ENCODE measurements at regions not wholly inside any gene's neighbourhood (a gene's known extent, or its start where the extent isn't known, plus 50 kb on each side); places are given as distances from the start of the nearest gene placed in this dataset.
"Not testable (repeated sequence)": the region's sequence is repeated elsewhere in the genome, so short reads cannot be mapped to it uniquely, and the experiment has no call there.

DNA sequence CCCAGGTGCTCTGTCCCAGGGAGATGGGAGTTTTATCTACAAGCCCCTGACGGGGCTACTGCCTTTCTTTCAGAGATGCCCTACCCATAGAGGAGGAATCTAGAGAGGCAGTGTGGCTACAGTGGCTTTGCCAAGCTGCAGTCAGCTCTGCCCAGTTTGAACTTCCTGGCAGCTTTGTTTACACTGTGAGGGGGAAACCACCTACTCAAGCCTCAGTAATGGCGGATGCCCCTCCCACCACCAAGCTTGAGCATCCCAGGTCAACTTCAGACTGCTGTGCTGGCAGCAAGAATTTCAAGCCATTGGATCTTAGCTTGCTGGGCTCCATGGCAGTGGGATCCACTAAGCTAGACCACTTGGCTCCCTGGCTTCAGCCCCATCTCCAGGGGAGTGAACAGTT is 53.1 kb upstream of the TMEM252 start:
- not testable (repeated sequence) for DNase-seq (ENCODE audit: low read depth in 4 of 4, low spot score in 2 of 4)

DNA sequence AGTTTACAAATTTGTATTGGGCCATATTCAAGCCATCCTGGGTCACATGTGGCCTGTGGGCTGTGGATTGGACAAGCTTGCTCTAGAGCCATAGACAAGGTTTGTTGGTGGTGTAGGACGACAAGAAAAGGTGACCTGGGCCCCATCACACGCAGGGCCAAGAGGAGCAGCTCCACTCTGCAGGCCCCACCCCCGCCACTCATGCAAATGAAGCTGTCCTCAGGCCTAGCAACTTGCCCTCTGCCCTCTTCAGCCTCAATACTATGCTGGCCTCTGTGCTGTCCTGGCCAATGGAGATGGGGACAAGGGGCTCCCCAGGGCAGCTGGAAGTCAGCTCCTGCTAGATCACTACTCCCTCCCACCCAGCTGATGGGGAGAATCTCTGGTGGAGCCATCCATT is 55.2 kb upstream of the TMEM252 start:
- DNase-seq (ENCODE audit: low read depth in 4 of 4, low spot score in 2 of 4) = no peak

DNA sequence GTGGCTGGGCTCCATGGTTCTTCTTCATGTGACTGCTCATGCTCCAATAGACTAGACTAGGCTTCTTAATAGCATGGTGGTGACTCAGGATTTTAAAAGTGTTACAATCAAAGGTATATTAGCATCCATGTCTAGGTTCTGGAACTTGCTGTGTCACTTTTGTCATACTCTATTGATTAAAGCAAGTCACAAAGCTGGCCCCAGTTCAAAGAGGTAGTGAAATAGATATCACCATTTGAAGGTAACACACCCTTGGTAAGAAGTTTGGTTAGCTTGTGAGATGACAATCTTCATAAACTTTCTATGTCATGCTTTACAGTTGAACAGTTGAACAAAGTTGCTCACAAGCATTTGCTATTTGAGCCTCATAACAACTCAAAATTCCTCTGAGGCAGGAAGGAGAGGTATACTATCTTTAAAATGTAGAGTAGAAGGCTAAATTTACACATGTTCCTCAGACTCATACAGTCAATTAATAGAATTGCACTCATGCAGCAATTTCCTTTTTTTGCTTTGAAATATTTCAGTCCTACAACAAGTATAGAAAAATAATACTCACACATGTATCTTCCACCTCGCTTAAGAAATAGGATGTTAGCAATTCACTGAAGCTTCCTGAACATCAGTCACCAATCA is 56.8 kb upstream of the TMEM252 start:
- no peak for DNase-seq (ENCODE audit: low read depth in 4 of 4, low spot score in 2 of 4)

DNA sequence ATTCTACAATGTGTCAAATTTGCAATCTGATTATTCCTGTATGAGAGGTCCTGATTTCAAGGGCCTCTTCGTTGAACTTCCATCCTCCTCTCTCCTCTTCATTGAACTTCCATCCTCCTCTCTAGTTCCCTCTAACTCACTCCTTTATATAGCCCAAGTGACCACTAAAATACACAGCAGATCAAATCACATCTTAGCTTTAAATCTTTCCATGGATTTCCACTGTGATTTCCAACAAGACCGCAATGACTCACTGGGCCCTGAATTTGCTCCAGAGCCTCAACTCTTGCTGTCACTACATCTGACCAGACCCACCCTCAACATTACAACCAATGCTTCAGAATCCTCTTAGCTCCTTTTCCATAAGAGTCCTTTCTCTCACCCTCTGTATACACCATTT is 59.1 kb upstream of the TMEM252 start:
- no peak for DNase-seq (ENCODE audit: low read depth in 4 of 4, low spot score in 2 of 4)

DNA sequence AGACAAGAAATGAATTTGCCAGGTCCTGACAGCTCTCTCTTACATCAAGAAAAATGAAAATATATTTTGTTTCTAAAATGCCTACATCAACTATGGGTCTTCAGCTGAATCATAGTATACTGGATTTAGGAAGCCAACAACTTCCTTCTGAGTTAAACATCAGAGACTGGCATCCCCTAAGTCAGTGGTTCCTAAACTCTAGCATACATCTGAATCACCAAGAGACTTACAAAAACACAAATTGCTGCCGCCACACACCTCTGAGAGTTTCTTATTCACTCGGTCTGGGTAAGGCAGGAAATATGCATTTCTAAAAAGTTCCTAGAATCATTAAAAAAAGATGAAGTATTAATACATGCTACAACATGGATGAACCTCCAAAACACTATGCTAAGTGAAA is 60.4 kb upstream of the TMEM252 start:
- DNase-seq (ENCODE audit: low read depth in 4 of 4, low spot score in 2 of 4) = no peak

DNA sequence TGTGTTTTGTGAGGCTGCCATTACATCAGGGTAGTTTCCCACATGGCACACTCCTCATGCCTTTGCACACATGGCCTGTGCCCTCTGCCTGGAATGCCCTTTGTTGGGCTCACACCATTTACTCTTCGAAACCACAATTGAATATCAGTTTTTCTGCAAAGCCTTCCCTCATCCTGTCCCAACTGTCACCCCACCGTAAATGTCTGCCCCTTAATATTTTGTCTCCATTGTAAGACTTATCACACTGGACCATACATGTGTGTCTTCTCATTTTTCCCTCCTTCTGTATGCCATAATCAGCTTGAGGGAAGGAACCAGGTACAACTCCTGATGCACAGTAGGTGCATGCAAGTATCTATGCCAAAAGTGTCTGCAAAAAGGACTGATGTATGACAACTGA is 62.7 kb upstream of the TMEM252 start:
- DNase-seq (ENCODE audit: low read depth in 4 of 4, low spot score in 2 of 4) = no peak

DNA sequence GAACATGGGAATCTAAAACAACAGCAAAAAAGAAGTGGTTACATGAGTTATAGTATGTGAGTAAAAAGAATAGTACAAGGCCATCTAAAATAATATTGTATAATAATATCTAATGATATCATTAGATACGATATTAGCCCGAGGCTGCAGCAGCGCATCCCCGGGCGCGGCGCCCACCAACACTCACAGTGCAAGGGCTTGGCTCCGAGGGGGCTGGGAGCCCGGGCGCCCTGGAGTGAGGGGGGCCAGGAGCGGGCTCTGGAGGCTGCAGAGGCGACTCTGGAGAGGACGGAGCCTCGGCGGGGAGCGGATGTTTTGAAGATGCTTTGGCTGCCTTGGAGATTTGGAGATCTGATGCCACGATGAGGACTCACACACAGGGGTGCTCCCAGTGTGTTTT is 68.1 kb upstream of the TMEM252 start:
- DNase-seq (ENCODE audit: low read depth in 4 of 4, low spot score in 2 of 4) = no peak

DNA sequence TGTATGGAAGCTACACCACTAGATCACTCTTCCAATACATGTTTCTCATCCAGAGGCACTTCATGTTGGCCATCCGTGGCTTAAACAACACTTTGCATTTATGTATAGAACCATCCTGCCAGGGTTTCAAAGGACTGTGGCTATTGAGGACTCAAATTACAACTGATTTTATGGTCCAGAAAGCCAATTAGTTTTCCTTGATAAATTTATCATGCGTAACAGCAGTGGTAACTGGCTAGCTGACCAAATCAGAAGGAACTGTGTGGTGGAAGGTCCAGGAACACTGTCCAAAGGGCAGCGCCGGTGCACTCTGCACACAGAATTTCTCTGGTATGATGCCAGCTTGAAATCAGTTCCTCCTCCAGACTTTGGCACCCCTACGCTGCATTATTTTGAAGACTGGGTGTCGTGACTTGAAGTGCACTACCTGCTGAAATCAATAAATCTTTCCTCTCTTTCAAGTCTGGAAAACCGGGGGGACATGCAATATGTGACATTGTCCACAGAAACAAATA is 69.3 kb upstream of the TMEM252 start:
- peak in 1 of 4 donors; percentile 36 for DNase-seq (ENCODE audit: low read depth in 4 of 4, low spot score in 2 of 4)

DNA sequence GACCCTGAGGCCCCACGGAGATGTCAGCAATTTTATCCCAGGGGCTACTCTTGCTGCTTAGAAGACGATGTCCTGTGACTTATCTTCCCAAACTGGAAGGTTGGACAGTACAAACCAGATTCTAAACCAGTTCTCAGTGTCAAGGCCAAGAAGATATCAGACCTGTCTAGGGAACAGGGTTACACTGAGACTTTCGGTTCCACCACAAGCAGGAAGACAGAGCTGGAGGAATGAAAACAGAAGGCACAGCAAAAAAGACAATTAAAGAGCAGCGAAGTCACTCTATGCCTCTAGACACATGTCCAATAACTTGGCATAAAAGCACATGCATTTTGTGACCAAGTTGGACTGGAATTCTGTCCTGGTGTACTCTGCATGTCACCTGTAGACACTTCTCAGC is 73.4 kb upstream of the TMEM252 start:
- no peak for DNase-seq (ENCODE audit: low read depth in 4 of 4, low spot score in 2 of 4)

DNA sequence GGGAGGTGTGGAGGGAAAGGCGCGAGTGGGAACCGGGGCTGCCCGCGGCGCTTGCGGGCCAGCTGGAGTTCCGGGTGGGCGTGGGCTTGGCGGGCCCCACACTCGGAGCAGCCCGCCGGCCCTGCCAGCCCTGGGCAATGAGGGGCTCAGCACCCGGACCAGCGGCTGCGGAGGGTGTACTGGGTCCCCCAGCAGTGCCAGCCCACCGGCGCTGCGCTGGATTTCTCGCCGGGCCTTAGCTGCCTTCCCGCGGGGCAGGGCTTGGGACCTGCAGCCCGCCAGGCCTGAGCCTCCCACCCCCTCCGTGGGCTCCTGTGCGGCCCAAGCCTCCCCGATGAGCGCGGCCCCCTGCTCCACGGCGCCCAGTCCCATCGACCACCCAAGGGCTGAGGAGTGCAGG is 76.3 kb upstream of the TMEM252 start:
- not testable (repeated sequence) for DNase-seq (ENCODE audit: low read depth in 4 of 4, low spot score in 2 of 4)

DNA sequence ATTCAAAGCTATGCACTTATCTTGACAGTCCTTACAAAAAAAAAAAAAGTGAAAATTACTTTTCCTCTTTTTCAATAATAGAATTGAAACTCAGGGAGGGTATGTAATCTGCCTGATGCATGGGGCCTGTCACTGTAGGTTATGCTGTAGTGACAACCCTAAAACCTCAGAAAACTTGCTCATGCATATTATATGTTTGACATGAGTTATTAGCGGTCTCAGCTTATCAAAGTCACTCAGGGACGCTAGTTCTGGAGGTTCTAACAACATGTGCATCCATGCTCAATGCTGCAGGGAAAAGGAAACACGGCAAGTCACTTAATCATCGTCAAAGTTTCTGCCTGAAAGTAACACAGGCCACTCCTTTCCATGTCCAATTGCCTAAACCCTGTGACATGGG is 78.4 kb upstream of the TMEM252 start:
- no peak for DNase-seq (ENCODE audit: low read depth in 4 of 4, low spot score in 2 of 4)

DNA sequence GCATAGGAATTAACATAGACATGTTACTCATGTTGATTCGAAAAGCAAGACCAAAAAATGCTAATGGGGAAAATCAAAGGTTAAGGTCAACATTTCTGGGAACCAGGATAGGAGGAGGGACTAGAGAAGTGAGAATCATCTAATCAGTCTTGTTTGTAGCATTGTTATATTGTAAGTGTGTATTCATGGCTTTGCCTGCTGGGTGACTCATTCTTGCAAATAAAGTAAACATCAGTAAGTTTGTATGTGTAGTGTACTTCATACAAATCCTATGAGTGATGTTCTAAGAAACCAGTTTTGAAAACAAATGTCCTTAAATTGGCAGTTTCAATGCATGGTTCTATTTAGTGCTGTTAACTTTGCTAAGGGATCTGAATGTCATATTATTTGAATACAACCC is 79.0 kb upstream of the TMEM252 start:
- no peak for DNase-seq (ENCODE audit: low read depth in 4 of 4, low spot score in 2 of 4)

DNA sequence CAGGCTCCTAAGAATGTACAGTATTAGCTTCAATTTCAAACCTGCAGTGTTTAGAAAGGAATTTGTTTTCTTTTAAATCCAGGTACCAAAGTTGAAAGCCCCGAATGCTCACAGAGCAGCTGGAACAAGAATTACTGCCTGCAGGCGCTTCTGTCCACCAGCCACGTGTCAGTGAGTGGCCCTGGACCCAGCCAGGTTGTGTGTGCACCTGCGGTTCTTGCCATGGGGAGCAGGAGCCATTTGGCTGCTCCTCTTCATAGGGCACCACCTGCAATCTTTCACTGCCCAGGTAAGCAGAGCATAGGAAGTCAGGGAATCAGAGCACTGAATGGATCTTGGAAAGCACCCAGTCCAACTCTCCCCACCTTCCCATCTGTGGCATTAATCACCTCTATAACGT is 79.5 kb upstream of the PIP5K1B start:
- DNase-seq (ENCODE audit: low read depth in 4 of 4, low spot score in 2 of 4) = no peak

DNA sequence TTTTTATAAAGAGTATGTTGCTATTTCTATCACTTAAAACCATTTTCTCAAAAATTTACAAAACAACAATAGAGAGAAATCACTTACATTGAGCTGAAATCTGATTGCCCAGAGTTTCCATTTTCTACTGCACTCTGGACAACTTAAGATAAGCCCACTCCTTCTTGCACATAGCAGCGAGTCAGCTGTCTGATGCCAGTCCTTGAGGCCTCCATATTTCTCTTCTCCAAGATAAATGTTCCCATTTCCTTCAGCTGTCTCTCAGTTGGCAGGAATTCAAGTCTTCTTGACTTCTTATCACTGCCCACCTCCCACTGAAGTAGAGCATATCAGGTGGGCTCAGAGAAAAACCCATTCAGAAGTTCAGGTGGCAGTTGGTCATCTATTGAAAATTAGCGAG is 78.5 kb upstream of the PIP5K1B start:
- no peak for DNase-seq (ENCODE audit: low read depth in 4 of 4, low spot score in 2 of 4)

DNA sequence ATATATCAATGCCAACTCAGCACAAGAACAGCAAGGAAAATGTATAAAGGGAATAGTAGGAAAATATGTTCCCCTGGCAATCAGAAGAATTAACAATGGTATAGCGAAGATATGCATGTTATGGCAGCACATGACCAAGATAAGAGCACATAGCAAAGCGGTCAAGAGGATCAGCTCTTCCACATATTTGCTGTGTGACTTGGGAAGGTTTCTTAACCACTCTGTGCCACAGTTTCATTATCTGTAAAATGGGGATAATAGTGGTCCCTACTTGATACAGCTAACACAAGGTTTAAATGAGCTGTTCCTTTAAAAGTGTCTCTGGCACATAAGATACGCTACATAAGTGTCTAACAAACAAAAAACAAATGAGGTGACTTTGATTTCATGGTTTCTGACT is 77.9 kb upstream of the PIP5K1B start:
- DNase-seq (ENCODE audit: low read depth in 4 of 4, low spot score in 2 of 4) = no peak

DNA sequence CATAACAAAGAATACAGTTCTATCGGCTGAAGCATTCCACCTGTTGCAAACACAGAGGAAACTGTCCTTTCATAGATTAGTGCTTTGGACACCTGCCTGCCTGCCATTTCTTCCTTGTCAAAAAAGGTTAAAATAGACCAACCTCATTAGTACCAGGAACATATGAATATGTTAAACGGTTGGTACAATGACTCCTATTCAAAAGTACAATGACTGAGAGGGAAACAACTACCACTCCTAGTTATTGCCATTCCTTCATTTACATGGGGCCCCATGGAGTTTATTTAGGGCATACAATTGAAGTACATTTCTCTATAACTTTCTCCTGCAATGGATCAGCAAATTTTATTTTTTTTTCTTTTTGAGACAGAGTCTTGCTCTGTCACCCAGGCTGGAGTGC is 77.4 kb upstream of the PIP5K1B start:
- no peak for DNase-seq (ENCODE audit: low read depth in 4 of 4, low spot score in 2 of 4)

DNA sequence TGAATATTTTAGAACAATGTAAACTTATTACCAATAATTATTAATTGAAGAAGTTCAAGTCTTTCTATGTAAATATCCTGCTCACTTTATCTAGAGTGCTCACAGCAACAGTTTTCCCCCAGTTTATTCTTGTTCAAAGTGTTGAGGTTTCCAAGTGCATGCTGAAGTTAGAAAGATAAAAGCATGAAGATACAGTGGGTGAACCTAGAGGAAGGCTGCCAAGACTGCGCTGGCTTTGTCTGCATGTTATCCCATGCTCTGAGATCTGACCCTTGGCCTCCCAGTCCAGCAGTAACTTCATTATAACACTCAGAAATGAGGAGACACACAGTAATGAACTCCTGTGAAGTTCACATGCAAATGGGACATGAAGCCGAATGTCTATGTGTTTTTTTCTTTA is 76.0 kb upstream of the PIP5K1B start:
- DNase-seq (ENCODE audit: low read depth in 4 of 4, low spot score in 2 of 4) = no peak

DNA sequence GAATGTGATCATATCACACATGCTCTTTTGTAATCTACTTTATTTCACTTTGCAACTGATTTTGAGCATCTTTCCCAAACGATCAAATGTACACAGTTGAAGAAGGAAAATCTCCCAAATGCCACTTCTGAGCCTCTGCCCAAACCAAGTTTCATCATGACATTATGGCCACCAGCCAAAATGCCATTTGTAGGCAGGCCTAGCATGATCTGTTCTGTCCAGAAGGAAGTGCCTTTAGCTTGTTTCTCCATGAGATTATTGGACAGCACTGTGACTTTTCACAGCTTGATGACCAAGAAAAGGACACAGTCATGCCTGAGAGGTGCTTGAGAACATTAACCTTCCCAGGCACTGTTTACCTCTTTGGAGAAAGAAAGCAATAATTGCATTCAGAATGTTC is 73.2 kb upstream of the PIP5K1B start:
- DNase-seq (ENCODE audit: low read depth in 4 of 4, low spot score in 2 of 4) = no peak

DNA sequence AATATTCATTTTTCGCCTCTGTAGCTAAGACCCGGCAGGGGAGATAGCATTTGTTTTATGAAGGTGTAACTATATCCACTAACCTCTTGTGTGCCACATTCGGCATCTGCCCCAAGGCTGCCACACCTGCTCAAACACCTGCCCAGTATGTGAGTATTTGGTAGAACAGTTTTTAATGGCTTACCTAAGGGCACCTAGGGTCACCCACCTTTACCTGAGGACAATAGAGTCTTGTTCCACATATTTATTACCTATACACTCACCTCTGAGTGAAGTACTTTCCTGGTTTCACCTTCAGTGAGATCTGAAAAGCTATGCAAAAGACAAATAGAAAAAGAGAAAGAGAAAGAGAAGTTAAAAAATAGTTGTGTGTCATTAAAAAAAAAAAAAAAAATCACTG is 68.0 kb upstream of the PIP5K1B start:
- DNase-seq (ENCODE audit: low read depth in 4 of 4, low spot score in 2 of 4) = no peak

DNA sequence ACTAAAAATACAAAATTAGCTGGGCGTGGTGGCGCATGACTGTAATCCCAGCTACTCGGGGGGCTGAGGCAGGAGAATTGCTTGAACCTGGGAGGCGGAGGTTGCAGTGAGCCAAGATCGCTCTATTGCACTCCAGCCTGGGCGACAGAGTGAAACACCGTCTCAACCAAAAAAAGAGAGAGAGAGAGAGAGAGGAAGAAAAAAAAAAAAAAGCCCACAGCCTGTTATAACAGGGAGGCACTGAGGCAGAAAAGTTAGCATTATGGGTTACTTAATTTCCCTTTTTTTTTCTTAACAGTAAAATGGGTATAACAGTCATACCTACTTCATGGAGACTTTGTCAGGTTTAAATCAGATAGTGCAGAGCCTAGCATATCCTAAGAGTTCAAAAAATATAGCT is 65.8 kb upstream of the PIP5K1B start:
- not testable (repeated sequence) for DNase-seq (ENCODE audit: low read depth in 4 of 4, low spot score in 2 of 4)

DNA sequence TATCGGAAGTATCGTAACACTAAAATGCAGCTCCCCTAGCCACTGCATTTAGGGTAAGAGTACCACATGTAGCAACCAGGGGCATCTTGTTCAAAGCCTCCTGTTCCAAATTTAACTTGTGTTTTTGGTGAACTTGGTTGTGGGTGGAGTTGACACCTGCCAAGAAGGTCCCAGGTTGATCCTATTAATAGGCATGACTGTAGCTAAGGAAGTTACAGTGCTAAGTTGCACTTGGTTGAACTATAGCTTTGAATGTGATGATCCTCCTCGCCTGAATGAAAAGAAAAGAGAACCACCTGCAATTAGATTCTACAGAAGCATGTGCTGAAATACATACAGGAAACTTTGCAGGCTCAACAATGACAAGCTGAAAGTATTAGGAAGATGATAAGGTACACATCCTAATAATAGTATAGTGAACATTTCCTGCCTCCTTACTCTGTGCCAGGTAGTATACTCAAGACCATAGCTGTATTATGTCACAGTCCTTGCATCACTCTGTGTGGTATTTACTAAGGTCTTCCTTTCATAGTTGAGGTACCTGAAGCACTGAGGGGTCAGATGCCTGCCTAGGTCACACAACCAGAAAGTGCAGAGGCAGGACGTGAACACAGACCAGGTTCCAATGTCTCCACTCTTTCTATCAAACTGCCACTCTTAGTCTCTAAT is 64.5 kb upstream of the PIP5K1B start:
- DNase-seq (ENCODE audit: low read depth in 4 of 4, low spot score in 2 of 4) = no peak

Measured in left renal cortex interstitium (tissue), 4 donors.